Stimulated activated CD4-positive, alpha-beta T cell treated with anti-CD3 and anti-CD28 coated beads, Interleukin-12 subunit alpha, Interleukin-12 subunit beta, amount 100 ng/mL, for 24 hours (primary cell): ENCODE measurements at regions not wholly inside any gene's neighbourhood (a gene's known extent, or its start where the extent isn't known, plus 50 kb on each side); places are given as distances from the start of the nearest gene placed in this dataset.

Experiments used
- DNase-seq, 2 experiments: peaks; one replicate each; pipeline ENCODE4 v3.0.0-alpha.2; 2020; ENCODE audit warnings: low read depth in 2 of 2

DNA sequence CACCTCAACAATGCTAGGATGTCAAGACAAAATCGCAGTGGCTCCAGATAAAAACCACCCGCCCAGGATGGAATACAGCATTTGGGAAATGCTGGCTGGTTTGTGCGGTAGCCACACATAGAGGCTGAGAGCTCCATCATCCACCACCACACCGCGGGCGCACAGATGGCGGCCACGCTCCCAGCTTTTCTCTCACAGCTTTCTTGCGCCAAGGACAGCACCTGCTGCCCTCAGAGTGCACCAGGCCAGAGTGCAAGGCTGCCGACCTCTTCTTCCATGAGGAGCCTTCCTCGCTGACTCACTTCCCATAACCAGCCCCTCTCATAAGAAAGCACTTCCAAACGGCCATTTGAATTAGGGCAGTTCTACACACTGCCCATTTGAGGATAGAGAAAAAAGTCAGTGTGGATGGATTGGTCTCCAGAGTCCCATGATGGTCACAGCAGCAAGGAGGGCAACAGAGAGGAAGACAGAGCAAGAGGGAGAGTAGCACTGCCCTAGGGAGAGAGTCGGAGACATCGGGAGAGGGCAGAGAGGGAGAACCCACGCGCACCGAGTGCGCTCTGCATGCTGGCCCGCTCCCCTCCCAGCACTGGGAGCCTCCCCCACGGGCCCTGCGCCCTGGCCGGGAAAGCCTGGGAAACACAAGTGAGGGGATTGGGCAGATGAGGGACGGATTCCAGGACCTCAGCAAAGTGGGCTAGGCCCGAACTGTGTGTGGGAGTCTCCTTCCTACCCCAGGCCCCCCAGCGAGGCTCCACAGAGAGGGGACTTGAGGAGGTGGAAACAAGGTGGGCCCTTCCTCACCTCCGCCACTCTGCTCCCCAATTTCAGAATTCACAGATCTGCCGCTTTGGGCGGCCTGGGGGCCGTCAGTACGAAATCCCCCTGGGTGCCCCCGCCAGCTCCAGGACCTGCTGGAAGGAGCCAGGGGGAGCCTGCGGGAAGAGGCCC lies 156.9 kb downstream of the USP12 start:
- no peak for DNase-seq

DNA sequence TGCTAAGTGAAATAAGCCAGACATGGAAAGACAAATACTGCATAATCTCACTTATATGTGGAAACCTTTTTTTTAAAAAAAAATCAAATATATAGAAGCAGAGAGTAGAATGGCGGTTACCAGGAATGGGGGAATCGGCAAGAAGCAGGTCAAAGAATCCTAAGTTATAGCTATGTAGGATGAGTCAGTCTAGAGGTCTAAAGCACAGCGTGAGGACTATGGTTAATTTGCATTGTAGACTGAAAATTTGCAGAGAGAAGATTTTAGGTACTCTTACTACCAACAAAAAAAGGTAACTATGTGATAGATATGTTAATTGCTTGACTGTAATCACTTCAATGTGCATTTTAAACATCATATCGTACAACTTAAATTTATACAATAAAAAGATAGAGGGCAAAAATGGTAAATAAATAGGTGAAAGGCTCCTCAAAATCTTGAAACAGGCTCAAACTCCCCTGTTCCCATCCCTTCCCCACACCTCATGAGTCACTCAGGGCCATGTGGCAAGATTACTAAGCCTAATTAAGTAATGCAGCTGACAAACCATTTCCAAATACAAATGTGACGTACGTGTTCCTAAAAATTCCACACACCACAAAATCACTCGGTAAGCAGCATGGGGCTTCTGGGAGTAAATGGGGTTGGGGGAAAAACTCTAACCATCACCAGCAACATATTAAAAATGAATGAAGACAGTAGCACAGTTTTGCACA lies 159.0 kb downstream of the USP12 start:
- no peak for DNase-seq

DNA sequence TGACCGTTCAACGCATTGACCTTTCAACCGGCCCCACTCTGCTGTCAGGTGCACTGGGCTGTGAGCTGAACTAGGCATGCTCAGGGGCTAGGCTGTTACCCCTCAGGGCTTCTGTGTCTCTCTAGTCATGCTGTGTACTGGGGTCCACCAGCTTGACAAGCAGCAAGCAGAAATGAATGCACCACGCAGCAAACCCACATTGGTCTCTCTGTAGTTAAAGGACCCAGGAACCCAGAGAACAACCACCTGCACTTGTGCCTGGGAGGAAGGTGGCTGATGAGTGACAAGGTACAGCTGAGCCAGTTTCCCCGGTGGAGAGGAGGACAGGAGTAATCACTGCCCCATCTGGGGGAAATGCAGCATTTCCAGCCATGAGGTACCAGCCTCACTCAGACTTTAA lies 159.9 kb downstream of the USP12 start:
- no peak for DNase-seq

DNA sequence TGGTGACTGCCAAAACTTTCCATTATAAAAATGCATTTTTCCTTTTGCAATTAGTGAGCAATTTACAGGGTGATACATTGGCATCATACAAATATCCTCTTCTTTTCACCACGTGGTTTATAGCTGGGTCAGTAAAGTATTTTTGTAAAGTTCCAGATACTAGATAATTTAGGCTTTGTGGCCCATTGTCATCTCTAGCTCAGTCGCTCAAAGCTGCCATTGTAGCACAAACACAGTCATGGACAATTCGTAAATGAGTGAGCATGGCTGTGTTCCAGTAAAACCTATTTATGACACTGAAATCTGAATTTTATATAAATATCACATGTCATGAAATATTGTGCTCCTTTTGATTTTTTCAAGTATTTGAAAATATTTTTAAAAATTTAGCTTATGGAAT lies 162.9 kb downstream of the USP12 start:
- no peak for DNase-seq

DNA sequence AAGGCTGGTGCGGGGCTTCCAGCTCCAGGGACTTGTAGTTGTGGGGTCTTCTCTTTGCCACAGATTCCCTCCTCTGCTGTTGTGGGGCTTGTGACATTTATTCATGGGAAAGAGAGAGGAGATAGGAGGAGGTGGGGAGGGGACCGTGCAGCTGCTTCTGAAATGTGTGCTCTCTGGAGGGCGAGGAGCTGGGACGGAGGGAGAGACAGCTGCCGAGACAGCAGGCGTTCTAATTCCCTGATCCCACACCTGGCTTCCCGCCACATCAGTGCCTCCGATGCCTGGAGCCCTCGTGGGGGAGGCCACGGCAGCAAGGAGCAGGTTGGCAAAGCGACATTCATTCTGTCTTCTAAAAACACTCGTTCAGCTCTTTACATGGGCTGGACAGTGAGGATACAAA lies 164.4 kb downstream of the USP12 start:
- DNase-seq, result no peak

DNA sequence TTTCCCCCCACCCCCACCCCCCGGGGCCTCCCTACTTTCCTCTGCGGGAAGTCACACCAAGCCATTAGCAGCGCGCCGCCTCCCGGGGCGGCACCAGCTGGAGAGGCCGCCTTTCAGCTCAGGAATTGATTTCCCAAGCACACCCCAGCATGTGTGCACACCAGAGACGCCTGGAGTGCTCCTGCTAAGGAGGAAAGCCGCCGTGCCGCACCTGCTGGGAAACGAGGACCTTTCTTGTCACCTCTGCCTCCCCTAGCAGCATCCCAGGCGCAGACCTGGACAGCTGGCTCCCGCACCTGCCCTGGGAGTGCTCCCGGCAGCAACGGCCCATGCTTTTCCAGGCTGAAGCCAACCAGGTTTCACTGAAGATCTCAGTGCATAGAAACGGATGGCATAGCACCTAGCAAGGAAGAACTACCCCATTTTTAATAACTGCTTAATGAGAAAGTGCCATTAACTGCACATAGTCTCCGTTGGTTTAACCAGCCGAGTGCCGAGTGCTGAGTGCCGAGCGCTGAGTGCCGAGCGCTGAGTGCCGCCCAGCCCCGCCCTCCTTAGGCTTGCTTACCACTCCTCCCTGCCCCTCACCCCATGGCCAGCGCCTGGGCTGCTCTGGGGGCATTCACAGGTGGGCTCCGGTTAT lies 165.0 kb downstream of the USP12 start:
- DNase-seq, result no peak

DNA sequence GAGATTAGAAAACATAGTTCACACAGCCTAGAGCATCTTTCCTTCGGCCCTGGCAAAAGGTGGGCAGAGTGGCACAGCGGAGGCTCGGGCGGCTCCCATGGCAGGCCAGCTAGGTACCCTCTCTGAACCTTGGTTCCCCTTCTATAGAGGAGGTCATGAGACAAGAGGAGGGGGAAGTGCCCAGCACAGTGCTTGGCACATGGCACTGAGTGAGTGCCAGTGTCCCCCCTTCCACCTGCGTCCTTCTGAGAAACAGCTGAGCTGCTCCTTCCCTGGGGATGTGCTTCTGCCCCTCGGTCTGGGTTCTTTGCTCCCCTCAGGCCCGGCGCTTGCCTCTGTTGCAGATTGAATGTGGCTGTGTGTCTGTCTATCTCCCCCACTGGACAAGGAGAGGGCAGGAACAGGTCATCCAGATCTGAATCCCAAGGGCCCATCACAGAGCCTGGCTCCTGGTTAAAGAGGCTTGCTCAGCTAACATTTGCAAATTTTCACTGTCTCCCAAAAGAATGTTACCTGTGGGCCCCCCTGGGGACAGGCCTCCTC lies 165.6 kb downstream of the USP12 start:
- no peak for DNase-seq

DNA sequence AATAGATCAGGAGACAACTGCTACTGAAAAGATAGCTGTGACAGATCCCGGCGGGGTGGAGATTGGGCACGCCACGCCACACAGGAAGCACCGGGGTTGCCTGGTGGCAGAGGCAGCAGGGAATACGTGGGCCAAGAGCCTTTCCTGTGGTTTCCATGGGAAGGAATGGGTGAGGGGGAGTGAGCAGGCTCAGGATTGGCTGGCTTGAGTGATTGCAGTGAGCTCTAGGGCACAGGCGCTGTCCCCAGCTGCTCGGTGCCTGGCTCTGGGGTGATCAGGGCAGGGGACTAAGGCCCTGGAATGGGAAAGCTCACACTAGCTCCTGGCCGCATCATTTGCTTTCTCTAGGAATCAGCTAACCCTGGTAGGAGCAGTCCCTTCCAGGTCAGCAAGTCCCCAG lies 166.1 kb downstream of the USP12 start:
- no peak for DNase-seq

DNA sequence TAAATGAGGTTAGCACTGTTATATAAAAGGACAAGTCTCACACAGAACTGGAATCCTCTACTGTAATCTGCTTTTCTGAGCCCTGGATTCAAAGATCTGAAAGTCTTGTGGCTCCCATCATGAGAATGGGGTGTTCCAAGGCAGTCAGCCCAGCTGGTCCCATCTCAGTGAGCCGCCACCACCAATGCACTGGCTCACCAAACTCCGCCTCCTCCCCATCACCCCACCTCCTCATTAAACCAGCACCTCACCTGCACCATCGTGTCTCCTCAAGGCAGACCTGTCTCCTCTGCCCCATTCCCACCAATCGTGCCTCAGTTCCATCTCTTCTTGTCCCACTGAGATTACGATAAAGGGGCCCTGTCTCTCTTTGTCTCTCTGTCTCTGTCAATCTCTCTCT lies 166.7 kb downstream of the USP12 start:
- DNase-seq, result no peak

DNA sequence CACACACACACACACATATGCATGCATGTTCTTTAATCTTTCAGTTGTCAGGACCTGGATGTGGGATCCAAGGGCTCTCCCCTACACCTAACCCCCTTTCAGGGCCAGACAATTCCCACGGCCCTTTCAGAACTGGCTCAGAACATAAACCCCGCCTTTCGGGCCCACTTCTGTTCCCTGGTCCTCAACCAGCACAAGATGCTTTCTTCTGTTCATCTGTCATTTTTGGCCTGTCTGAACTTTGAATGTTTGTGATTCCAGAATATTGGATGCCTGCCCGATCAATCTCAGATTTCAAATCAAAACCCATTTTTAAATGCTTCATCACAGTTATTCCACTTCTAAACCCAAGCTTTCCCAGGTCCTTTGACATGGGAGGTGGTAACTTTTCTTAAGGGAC lies 167.3 kb downstream of the USP12 start:
- no peak for DNase-seq

DNA sequence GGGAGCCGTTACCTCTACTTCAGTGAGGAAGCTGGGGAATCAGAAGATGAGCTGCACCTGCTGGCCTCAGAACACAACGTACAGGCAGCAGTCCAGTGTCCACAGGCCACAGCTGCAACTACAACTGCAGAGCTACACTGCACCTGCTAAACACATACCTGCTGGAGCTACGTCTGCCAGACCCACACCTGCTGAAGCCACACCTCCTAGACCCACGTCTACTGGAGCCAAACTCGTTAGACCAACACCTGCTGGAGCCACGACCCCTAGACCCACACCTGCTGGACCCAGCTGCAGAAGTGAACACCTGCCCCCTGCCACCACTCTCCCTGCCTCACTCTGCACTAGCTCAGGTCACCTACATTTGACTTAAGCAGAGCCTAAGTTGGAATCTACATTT lies 169.9 kb downstream of the USP12 start:
- no peak for DNase-seq

DNA sequence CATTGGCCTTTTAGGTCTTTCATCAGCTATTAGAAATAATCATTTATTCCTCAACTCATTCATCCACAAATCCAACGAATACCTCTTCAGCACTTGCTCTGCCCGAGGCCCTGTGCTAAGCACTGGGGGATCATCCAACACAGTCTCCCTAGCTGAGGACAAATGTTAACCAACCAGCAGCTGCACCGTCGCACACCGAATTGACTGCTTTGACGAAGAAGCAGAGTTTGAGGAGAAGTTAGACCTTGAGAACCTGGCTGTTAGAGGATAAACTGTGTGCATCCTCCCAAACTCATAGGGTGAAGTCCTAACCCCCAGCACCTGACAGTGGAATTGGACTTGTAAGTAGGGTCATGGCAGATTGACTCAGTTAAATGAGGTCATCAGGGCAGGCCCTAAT lies 170.9 kb downstream of the USP12 start:
- DNase-seq, result no peak

DNA sequence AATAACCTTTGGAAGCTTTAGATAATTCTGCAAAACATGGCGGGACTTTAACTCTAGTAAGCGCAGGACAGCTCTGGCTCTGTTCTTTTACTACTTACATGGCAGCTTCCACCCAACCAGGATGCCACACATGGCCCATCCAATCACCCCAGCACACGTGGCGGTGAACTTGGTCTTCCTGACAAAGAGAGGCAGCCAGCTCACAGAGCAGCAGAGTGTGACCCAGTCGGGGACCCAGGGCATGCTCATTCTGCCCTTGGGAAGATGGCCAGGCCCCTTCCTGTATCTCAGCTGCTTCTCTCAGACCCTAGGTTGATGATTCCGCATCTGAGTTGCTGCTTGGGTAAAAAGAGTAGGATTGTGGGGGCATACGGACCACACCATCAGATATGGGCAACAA lies 172.1 kb downstream of the USP12 start:
- DNase-seq, result no peak

DNA sequence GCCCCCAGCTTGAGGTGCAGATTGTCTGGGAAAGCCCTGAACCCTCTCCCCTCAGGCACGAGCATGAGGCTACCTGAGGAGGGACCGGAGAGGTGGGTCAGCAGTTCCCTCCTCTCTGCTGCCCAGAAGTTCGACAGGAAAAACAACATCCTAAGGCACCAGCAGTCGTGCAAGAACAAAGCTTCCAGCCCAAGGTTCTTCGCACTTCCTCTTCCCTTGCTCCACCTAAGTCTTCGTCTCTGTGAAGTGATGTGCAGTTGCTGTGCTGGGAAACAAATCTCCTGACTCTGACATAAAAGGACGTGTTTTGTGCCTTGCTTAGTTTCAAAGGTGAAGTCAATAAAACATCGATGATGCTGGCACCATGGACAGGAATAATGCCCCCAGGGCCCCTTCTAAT lies 173.3 kb downstream of the USP12 start:
- DNase-seq, result no peak

DNA sequence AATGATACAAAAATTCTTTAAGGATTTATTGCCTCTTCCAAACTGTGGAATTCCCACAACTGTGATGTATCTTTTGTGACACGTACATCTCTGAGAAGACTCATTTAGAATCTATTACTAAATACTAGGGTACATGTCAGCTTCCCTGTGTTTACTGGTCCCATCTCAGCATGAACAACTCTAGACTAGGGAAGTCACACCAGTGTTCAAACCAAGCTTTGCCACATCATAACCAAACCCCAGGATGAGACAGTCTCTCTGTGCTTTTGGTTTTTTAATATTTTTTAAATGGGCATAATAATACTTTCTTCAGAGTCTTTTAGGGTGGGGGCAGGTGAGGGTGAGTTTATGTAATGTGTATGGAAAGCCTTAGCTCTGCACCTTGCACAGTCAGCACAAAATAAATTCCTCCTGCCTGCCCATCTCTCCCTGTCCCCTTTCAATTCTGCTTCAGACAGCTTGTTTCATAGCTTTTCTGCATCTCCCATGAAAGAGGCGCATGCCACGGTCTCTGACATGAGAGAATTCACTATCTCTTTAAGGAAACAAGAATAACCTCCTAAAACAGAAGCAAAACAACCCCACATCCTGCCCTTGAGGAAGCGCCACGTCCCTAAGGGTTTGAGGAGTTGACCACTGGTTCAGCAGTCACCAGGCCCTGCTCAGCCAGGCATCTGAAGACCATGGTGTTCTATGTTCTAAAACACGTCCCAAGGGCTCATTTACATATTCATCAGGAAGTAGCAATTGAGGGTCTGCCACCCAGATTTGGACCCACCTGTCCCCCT lies 174.5 kb downstream of the USP12 start:
- no peak for DNase-seq

DNA sequence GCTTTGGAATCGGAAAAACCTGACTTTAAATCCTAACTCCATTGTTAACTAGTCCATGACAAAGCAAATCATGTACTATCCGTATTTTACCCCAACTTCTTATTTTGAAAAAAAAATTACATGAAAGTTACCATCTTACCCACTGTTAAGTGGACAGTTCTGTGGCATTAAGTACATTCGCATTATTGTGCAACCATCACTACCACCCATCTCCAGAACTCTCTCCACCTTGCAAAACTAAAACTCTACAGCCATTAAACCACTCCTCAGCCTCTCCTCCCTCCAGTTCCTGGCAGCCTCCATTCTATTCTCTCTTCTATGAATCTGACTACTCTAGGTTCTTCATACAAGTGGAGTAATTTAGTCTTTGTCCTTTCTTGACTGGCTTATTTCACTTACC lies 176.5 kb downstream of the USP12 start:
- no peak for DNase-seq

DNA sequence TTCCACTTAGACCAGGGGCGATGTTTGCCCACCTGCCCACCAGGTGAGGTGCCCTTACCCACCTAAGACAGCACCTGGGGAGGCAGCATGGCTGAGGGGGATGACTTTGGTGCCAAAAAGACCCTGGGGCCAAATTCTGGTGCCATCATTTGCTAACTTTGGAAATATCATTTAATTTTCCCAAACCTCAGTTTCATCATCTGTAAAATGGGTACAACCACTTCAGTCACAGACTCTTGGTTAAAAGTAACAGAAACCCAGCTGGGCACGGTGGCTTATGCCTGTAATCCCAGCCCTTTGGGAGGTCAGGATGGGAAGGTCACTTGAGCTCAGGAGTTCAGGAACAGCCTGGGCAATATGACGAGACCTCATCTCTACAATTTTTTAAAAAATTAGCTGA lies 177.8 kb downstream of the USP12 start:
- no peak for DNase-seq

DNA sequence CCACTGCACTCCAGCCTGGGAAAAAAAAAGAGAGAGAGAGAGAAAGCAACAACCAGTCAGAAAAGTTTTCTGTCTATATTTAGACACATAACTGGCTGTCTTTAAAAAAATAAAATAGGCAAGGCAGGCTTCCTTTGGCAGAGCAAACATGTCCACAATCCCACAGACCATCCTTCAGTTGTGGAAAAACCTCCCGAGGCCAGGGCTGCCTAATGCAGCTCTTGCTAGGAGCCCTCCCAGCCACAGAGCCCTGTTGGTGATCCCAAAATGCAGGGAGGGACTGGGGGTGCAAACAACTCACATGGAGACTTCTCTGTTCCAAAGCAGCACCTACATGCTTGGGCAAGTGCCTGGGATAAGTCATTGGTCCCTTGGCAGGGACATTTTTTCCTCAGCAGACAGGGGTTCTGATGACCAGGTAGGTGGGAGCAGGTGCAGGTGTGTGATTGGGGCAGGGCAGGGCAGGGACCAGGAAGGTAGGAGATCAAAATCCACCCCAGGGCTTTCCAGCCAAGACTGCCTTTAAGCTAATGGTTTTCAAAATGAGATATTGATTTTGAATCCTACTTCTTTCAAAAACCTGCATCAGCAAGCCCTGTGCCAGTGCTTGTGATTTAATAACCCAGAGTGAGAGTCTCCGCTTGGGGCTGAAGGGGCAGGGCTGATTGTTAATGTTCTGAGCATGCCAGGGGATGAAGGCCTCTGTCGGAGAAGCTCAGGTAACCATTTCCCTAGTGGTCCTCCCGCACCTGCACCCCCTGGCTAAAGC lies 178.5 kb downstream of the USP12 start:
- no peak for DNase-seq

DNA sequence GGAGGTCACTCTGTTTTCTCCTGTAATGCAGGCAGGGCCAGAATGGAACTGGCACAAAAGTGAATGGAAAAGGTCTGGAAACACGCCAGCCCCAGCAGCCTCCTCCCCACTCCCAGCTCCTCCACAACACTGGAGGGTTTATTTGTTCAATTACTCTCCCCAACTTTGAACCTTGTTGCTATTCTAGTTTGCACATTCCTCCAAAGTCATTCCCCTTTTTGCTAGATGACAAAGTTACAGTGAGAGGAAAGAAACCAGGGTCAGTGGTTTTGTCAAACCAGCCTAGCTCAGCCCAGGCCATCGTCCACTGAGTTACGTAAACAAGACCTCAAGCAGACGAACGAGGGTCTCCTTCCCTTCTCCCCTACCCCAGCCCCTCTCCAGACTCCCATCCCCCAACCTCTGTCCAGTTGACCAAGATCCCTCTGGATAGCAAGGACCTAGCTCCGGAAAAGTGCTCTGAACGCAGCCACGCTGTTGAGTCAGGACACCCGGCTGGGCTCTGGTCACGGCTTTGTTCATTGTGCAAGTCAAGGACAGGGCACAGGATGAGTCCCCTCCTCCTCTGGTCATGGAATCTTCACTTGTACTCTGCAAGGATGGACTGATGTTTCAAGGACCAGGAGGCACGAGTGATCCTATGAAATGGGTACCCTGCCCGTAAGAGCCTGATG lies 180.0 kb downstream of the USP12 start:
- DNase-seq, result no peak
